HG02798 (cell line): ENCODE measurements at regions not wholly inside any gene's neighbourhood (a gene's known extent, or its start where the extent isn't known, plus 50 kb on each side); places are given as distances from the start of the nearest gene placed in this dataset.
A peak's percentile ranks its signal among the peaks of the same experiment; 100 is the strongest.

ENCODE experiments used
- ATAC-seq: cut with Tn5 transposase; IDR thresholded peaks from one replicate; pipeline ENCODE4 v1.9.1; 2021; ENCODE audit warnings: mild to moderate bottlenecking; ENCODE audit not compliant: unreplicated experiment, poor library complexity

DNA sequence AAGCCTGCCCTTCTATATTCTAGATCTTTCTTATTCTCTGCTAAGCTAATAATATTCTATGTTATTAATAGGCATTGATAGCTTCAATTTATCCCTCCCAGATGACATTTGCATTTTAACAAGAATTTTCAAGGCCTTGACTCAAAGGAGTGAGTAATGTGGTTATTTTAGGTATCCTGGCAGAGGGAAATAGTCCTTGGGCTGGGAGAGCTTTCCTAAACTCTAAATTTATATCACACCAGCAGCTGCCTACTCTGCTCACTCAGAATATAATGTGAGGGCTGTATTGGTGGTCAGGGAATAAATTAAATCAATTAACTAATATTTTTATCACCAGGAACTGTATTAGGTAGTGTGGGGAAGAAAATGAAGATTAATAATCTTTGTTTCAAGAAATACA is 74.8 kb upstream of the ADAM23 start:
- ATAC-seq: no peak

DNA sequence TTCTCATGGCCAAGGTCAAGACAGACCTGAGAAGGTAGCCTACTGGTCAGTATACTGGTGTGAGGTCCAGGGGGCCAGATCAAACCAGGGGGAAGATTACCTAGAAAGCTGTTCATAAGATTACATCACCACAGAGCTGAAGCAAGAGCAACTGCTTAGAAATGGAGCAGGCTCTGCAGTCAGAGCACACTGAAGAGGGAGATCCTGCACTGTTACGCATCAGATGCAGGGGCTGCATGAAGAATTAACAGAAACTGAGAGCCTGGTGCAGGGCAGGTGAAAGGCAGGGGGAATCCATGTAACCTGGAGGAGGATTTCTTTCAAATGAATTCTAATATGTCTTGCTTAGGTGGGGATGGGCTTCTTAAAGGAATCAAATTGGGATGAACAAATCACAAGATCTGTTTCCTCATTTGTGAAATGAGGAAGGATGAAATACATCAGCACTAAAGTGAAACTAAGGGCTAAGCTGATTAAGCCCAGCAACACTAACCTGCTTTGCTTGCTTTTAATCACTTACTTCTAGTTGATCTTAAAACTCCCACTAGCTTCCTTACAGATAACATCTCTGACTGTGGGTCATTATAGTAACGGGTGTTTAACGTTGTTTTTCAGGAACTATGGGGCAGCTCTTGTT is 74.3 kb upstream of the ADAM23 start:
- ATAC-seq: no peak

DNA sequence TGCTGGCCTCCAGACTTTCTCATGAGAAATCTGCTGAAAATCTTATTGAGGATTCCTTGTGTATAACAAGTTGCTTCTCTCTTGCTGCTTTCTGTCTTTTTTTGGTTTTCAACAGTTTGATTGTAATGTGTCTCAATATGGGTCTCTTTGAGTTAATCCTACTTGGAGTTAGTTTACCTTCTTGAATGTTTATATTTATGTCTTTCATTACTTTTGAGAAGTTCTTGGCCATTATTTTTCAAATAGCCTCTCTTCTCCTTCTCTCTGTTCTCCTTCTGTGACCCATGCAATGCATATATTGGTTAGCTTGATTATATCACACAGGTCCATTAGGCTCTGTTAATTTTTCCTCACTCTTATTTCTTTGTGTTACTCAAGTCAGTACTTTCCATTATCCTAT is 67.4 kb upstream of the ADAM23 start:
- no peak for ATAC-seq

DNA sequence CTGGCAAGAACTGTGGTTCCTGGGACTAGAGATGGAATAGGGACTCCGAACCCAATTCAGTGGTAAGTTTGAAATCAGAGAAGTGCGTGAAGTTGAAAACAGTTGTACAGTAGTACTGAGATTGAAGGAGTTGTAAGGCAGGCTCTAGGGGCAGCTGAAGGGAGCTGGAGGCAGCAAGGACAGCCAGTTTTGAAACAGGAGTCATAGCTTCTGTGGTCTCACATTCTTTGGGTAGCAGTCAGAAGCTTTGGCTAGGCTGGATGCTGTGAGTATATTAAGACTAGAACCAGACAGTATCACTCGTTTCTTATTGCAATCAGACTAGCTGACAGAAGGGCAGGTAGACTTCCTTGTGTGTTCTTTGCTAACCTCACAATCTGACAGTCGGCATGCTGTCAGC is 64.5 kb upstream of the ADAM23 start:
- no peak for ATAC-seq

DNA sequence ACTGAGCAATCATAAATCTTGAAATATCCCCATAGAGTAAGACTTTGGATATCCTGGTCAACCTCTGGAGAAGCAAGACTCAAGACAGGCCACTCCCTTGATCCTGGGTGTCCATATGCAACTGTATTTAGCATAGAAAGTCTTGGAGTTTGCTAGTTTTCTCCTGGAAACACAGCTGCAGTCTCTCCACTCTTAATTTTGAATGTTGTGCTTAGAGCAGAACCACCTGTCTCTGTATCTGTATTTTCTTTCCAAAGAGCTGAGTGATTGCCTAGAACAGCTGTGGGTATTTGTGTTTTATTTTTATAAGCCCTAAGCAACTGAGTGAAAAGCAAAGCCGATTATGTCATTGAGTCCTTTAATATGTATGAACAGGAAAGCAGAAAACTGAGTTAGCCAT is 64.1 kb upstream of the ADAM23 start:
- no peak for ATAC-seq

DNA sequence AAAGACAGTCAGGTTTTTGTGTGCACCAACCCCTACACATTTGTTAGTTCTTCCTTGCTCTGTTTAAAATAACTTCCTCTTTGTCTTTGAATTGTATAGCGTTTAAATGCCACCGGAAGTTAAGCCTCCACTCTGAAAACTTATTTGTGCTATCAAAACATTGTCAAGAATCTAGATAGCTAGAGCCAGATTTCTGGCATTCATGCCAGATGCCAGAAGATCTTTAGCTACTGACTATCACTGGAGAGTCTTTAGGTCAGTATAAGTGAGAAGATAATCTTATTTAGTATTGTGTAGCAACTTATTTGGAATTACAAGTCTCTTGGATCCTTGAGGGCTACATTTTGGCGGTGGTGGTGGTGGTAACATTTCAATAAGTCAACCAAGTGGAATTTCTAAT is 63.4 kb upstream of the ADAM23 start:
- no peak for ATAC-seq

DNA sequence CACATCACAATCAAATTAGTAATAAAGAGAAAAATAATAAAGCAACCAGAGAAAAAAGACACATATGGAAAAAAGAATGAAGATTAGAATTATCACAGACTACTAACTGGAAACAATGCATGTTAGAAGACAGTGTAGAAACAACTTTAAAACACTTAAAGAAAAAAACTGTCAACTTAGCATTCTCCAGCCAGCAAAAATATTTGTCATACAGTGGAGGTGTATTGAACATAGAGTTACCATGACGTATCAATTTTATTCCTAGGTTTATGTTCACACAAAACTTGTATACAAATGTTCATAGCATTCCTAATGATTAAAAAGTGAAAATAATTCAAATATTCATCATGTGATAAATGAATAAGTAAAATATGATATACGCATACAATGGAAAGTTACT is 61.5 kb upstream of the ADAM23 start:
- ATAC-seq: no peak

DNA sequence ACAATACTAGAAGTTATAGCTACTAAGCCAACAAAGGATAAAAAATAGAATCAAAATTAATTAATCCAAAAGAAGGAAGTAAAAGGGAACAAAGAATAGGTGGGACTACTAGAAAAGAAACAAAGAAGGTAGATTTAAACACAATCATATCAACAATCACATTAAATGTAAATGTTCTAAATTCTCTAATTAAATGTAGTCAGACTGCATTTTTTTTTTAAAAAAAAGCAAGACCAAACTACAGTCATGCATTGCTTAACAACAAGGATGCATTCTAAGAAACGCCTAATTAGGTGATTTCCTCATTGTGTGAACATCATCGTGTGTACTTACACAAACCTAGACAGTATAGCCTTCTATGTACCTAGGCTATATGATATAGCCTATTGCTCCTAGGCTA is 59.7 kb upstream of the ADAM23 start:
- no peak for ATAC-seq

DNA sequence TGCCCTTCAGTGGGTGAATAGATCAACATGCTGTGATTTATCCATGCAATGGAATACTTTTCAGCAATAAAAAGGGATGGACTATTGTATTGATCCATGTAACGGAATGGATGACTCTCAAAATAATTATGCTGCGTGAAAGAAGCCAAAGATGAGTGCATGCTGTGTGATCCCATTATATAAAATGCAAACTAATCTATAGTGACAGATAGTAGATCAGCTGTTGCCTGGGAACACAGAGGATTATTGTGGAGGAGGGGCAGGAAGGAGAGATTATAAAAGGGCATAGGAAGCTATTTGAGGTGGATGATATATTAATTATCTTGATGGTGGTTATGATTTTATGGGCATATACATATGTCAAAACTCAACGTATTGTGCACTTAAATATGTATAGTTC is 55.5 kb upstream of the ADAM23 start:
- ATAC-seq: no peak

DNA sequence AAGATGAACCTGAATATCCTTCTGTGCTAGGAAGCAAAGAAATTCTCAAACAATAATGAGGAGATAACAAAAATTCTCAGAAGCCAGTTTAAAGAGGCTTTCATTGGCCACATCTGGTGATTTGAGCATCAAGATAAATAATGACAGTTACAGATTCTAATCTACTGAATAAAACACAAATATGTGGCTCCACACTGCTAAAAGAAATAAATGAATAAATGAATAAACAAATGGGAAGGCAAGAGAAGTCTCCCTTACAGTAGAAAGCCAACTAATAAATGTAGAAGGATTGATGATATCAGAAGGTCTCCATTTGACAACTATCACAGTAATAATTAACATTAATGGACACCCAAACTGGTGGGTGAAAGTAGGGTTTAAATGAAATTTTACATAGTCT is 54.6 kb upstream of the ADAM23 start:
- no peak for ATAC-seq

DNA sequence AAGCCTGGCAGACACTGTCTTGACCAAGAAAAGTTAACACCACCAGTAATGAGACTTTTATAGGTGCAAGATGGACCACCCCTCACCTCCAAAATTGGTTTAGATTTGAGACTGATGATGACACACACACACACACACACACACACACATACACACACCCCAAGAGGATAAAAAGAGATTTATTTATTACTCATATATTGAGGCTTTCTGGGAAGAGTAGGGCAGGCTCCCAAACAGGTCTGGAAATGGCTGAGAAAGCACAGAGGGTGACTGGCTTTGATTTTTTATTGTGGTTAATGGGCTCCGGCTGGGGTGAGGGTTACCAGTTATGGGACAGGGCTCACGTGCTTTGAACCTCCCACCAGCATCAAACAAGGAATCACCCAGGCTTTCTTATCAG is 54.2 kb upstream of the ADAM23 start:
- ATAC-seq: no peak

DNA sequence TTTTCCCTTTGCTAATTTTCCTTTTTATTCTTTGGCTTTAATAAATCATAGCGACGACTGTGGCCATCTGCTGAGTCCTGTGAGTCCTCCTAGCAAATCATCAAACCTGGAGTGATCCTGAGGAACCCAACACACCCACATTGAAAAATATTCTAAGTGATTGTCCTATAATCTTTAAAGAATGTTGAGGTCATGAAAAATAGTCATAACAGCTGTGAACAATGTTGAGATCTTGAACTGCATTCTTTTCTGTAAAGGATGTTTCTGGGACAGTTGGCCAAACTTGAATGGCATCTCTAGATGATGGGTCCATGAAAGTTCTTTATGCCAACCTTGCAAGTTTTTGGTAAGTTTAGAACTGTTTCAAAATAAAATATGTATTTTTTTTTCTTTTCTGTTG is 53.2 kb upstream of the ADAM23 start:
- no peak for ATAC-seq

DNA sequence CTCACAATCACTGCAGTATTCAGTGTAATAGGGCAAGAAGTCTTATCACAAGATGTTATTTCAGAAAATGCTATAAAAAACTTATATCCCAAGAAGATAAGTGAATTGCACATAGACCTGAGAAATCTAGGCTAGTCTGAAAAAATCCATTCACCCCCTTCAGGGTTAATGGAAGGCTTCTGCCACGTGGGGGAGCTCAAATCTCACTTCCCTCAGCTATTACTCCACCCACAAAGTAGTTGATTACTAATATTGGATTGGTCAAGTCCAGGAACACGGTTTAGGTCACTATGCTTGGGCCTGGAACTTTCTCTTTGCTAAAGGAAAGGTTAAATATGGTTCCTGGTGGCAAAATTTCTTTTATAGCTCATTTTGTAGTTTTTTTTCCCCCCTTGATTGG is 51.2 kb upstream of the ADAM23 start:
- ATAC-seq: peak; percentile 99
